NCI-H187 treated with DMSO at 0.1 percent for 48 hours (cell line): ENCODE measurements at regions not wholly inside any gene's neighbourhood (a gene's known extent, or its start where the extent isn't known, plus 50 kb on each side); places are given as distances from the start of the nearest gene placed in this dataset.
"Not testable (repeated sequence)": the region's sequence is repeated elsewhere in the genome, so short reads cannot be mapped to it uniquely, and the experiment has no call there.

Source experiments
- DNase-seq: peaks from one replicate; lab custom pipeline; 2025; lab: John Stamatoyannopoulos, UW

- not testable (repeated sequence) for DNase-seq
These were observed 136.9 kb upstream of the ST8SIA4 start for GRCh38 chr5:101040002-101040401.

GRCh38 chr5:101036778-101037177 is 133.7 kb upstream of the ST8SIA4 start:
- DNase-seq, result no peak

GRCh38 chr5:101035425-101035824 is 132.3 kb upstream of the ST8SIA4 start:
- DNase-seq, result no peak

GRCh38 chr5:101024299-101024698 is 121.2 kb upstream of the ST8SIA4 start:
- DNase-seq, result no peak

GRCh38 chr5:101018299-101018698 is 115.2 kb upstream of the ST8SIA4 start:
- no peak for DNase-seq

- DNase-seq, result no peak
These were observed 109.8 kb upstream of the ST8SIA4 start for GRCh38 chr5:101012880-101013279.

- no peak for DNase-seq
These were observed 106.9 kb upstream of the ST8SIA4 start for GRCh38 chr5:101009758-101010519.

GRCh38 chr5:100992354-100992753 is 89.3 kb upstream of the ST8SIA4 start:
- no peak for DNase-seq

GRCh38 chr5:100983601-100984000 is 80.5 kb upstream of the ST8SIA4 start:
- DNase-seq, result not testable (repeated sequence)

GRCh38 chr5:100974082-100974481 is 71.0 kb upstream of the ST8SIA4 start:
- DNase-seq, result no peak

- DNase-seq, result no peak
These were observed 67.7 kb upstream of the ST8SIA4 start for GRCh38 chr5:100970646-100971255.

- DNase-seq, result no peak
These were observed 62.2 kb upstream of the ST8SIA4 start for GRCh38 chr5:100965291-100965690.
